DMS79 (cell line): ENCODE measurements at regions not wholly inside any gene's neighbourhood (a gene's known extent, or its start where the extent isn't known, plus 50 kb on each side); places are given as distances from the start of the nearest gene placed in this dataset.
"Not testable (repeated sequence)": the region's sequence is repeated elsewhere in the genome, so short reads cannot be mapped to it uniquely, and the experiment has no call there.

Experiments used
- DNase-seq: peaks from one replicate; lab custom pipeline; 2025; lab: John Stamatoyannopoulos, UW

DNA sequence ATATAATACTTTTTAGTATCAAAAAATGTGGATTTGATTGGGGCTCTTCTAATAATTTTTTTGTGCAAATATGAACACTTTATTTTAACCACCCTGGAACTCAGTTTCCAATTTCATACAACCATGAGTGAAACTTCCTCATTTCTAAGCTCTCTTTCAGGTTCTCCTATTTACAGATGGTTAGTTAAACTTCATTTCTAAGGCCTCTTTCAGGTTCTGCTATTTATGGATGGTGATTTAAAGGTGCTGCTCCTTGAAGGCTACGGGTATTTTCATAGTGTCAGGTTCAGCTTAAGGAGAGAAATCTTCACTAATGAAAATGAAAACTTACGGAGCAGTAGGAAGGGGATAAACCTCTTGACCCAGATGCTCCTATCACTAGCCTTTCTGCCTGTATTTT, 568.3 kb downstream of the KIF20B start:
- DNase-seq, result no peak

DNA sequence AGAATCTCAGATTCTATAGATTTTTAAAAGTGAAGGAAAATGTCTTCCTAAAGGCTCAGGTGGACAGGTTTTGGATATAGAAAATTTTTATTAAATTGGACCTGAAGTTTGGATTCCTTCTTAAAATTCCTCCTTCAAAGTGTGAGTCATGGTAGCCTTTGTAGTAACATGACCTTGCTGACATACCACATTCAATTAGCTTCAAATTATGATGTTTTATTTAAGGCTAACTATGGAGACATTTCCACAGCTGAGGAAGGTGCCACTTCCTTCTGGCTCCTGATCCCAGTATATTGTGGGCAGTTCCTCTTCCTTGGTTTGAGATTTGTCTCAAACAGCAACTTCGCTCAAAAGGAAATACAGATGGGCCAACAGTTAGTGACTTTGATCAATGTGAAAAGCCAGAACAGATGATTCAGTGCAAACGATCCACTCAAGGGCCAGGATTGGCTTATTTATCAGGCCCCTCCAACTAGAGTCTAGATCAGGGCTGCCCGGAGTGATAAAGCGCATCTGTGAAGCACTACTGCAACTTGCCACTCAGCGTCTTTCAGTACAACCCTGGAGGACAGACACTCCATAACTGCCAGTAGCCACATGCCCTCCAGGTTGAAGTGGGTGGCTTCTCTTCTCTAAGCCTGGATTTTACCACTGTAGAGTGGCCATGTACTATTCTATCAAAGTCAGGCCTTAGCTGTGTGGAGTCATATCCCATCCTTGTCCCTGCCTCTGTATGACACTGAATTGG, 573.5 kb downstream of the KIF20B start:
- no peak for DNase-seq

DNA sequence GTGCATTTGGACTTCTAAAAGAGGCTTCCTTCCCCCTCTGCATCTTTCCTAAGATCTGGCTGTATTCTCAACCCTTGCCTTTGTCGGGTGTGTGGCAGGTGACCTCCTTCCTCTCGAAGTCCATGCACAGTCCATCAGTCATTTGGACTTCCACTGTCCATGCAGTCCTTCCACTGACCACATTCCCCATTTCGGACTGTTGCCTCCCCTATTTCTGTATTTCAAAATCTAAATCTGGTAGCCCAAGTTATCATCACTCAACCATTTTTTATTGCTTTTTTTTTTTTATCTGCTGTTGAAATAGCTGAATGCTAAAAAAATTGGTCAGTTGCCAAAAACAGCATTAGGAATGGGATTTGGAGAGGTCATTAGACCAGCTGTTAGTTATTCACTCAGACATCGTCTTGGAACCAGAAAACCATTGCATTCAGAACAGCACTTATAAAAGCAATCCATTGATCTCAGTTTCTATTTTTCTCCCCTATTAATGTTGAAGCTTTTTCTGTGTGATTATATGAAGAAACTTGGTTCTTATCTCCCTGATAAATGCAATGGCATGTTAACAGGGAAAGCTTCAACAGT, 575.6 kb downstream of the KIF20B start:
- peak; percentile 52 for DNase-seq

DNA sequence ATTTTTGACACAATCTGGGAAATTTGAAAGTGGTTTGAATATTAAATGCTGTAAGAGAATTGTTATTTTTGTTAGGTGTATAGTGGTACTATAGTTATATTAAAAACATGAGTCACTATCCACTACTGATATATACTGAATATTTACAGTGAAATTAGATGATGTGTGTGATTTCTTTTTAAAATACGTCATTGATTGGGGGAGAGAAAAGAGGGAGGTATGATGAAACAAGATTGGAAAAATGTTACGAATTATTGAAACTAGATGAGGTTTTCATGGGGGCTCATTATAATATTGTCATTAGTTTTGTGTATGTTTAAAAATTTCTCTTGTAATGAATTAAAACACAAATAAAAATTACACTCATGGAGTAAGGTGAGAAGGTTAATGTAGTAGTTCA, 571.4 kb downstream of the HTR7 start:
- DNase-seq, result no peak

DNA sequence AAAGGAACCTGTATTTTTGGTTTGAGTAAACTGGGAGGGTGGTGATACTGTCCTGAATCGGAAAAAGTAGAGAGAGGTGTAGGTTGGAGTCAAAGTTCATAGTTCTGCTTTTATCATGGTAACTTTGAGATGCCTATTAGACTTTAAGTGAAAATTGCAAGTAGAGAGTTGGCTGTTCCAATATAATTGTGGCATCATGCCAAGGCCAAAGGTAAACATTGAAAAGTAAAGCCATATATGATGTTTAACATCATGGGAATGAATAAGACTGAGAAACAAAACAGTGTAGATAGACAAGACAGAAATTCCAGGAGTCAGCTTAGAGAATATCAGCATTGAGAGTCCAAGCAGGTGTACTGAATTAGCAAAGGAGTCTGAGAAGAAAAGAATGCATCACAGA, 570.9 kb downstream of the HTR7 start:
- no peak for DNase-seq

DNA sequence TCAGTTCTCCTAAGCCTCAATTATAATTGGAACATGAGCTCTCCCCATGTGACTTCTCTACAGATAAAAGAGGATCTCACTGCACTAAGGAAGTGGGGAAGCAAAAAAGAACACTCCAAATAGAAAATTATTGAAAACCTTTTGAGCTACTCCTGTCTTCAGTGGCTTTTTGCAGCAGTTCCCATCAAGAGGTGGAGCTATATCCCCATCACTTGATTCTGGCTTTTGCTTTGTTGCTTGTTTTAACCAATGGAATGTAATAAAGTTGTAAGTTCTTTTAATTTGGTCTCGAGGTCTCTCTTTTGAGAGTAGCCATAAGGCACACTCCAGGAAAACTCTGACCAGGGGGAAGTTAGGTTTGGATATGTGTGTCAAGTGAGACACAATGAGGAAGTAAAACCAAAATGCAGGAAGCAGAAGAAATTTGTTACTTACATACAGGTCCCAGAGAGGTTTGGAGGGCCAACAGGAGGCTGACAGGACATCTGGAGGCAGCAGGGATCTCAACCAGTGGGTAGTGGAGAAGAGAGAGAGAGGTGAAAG, 569.4 kb downstream of the HTR7 start:
- DNase-seq, result no peak

DNA sequence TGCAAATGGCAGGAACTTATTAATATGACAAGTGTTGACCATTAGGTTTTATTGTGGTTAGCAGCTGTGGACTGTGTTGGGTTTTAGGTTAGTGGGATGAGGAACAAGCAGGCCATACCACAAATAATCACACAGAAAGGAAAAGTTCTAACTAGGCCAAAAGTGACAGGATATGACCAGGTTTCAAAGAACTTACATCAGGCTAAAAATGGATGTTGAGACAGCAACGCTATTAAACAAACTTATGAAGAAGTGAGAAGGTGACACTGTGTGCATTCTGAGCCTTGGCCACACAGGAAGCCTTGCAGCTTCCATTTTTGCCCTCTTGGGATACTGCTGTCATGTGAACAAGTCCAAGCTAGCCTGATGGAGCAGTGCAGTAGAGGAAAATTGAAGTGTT, 568.8 kb downstream of the HTR7 start:
- DNase-seq, result no peak

DNA sequence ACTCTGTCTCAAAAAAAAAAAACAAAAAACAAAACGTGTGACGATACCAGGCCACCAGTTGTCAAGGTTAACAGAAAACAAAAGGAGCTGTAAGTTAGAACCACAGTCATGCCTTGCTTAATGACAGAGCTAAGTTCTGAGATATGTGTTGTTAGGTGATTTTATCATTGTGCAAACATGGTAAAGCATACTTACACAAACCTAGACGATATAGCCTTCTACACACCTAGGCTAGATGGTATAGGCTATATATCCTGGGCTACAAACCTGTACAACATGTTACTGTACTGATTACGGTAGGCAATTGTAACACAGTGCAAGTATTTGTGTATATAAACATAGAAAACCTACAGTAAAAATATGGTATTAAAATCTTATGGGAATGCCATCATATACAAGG, 564.2 kb downstream of the HTR7 start:
- no peak for DNase-seq

DNA sequence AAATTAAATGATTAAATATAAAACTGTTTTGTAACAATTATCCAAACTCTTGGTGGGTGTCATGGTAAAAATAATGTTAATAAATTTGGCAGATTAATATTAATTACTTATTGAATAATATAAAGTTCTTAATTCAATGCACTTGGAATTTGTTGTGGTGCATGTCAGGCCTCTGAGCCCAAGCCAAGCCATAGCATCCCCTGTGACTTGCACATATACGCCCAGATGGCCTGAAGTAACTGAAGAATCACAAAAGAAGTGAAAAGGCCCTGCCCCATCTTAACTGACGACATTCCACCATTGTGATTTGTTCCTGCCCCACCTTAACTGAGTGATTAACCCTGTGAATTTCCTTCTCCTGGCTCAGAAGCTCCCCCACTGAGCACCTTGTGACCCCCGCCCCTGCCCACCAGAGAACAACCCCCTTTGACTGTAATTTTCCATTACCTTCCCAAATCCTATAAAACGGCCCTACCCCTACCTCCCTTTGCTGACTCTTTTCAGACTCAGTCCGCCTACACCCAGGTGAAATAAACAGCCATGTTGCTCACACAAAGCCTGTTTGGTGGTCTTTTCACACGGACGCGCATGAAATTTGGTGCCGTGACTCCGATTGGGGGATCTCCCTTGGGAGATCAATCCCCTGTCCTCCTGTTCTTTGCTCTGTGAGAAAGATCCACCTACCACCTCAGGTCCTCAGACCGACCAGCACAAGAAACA, 562.9 kb downstream of the HTR7 start:
- DNase-seq, result not testable (repeated sequence)

DNA sequence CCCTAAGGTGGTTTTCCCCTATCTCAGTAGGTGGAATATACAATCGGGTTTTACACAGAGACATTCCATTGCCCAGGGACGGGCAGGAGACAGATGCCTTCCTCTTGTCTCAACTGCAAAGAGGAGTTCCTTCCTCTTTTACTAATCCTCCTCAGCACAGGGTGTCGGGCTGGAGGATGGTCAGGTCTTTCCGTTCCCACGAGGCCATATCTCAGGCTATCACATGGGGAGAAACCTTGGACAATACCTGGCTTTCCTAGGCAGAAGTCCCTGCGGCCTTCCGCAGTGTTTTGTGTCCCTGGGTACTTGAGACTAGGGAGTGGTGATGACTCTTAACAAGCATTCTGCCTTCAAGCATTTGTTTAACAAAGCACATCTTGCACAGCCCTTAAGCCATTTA, 555.8 kb downstream of the HTR7 start:
- peak; percentile 1 for DNase-seq

DNA sequence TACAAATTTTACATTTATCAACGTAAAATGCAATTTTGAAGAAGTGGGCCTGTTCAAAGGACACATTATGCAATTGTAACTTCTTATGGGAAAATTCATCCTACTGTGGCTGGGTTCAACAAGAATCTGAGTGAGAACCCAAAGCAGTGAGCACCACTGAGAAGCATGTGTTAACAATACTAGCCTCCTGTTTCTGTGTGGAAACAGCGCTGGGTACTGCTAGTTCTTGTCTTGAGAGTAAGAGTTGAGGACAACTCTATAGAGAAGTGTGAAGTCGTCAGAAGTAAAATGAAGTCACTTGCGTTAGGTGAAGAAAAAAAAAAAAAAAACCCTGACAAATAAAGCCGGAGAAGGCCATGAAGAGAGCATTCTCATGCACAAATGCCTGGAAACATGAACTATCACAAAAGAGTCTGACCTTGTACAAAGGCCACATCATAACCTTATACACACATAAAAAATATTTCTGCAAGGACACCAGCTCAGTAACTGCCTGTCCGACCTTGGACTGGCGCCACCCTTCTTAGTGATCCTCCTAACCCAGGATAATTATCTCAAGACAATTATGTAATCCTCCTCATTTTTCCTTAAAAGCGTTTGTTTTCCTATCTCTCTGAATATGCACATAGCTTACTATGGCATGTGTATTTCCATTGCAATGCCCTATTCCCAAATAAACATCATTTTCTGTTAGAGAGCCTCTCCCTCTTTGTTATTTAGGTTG, 554.9 kb downstream of the HTR7 start:
- no peak for DNase-seq

DNA sequence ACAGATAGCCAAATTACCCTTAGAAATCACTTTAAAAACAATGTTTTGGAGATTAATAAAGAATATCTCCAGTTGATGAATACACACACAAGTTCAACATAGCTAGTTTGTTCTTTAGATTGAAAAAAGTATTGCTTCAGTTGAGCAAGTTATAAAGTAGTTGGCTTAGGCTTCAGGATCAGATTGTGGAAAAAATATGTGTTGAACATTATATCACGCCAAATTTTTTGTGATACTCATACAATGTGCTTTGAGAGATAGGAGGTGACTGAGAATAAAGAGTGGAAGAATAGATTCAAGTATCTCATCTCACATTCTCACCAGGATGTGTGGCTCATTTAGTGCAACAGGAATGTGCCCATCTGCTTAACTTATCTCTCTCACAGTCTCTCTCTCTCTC, 553.3 kb downstream of the HTR7 start:
- DNase-seq, result no peak

DNA sequence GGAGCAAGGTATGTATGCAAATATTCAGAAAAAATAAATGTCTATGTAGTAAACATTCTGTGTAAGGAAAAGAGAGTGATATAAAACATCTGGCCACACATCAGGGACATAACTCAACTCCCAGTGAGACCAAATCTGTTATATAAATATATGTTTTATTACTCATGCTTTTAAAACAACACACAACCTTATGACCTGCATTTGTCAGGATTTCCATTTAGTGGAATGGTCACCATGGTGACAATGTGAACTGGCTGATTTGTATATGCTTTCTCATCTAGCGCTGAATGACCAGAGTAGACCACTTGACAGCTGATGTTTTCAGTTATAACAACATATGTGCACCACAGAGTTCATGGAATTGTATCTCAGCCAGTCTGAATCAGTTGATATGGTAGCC, 551.7 kb downstream of the HTR7 start:
- DNase-seq, result no peak

DNA sequence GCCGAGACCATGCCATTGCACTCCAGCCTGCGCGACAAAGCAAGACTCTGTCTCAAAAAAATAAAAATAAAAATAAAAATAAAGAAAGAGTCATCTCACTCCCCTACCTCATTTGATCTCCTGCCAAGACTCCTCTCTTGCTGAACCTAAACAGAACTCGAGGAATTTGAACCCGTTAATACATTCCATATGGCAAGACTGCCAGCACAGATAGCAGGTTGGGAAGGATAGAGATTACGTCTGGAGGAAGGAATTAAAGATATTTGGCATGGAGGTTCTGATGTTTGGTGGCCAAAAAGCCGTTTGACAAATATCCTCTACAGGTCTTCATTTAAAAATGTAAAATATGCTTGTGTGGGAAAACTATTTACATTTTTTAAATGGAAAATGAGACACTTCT, 549.6 kb downstream of the HTR7 start:
- no peak for DNase-seq

DNA sequence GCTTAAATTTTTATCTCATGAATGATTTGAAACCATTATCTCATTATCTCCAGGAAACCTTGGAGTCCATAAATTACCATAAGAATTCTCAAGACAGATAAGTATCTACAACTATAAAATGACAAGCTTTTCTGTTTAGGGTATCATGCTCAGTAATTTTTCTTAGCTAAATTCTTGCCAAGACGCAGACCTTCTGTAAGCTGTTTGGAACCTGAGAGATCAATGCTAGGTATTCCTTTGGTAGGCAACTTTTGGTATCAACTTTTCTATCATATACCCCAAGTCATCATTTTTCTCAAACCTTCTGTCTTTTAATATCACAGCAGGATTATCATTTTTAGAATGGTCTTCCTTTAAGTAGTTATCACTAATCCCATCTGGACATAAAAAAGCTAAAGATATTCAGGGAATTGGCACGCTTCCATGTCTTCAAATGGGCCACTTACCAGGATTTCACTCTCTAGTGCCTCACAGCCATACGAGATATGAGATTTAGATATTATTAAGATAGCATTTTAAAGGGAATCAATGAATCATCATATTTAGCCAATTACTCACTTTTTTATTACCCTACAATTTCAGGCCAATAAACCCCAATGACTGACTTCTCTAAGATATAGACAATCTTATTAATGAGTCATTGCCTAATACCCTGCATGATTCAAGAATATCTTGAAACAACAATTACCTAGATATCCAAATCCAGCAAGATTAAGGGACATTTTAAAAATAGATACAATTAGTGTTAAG, 544.1 kb downstream of the HTR7 start:
- no peak for DNase-seq

DNA sequence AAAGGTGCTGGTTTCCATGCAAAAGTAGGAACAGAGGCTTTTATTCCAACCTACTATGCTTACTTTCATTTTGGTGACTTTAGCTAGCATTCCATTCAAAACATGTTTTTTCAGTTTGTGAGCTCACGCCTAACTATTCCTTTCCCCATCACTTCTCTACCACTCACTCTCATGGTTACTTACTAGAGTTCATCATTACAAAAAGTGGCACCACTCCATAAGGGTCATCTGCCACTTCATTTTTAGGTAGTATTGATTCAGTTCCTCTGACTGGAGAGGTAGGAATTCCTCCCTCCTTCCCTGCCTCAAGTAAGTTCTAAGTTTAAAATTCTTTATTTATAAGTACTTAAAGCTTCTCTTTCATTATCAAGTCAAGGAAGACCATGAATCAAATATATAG, 543.1 kb downstream of the HTR7 start:
- no peak for DNase-seq

DNA sequence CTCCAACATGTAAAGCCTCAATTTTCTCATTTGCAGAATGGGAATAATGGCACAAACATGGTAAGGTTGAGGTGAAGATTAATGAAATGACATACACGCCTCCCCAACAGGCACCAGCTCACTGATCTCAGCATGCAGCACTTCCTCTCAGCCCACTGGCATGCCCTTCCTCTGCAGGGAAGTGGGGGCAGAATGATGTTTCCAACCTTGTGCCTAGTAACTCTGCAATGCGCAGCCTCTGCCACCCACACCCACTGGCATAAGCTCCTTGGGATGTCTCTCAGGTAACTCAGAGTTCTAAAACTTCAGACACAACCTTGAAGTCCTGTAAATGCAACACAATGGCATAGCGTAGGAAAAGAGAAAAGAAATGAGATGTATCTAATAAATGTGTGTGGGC, 540.7 kb downstream of the HTR7 start:
- no peak for DNase-seq

DNA sequence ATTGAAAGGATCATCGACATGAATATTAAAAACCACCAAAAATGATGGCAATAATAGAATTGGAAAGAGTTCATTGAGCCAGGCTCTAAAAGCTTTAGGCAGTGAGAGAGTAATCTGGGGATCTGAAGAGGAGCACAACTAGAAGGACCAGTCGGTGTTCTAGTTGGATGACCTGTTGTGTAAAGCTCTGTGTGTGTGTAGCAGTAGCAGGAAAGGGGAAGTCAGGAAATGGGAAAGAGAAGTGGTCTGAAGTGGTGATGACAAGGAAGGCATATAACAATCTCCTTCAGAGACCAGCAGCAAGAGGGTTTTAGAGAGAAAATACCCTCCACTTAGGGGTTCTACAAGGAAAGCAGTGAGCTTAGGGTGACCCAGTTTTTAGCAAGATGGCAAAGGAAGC, 539.2 kb downstream of the HTR7 start:
- no peak for DNase-seq

DNA sequence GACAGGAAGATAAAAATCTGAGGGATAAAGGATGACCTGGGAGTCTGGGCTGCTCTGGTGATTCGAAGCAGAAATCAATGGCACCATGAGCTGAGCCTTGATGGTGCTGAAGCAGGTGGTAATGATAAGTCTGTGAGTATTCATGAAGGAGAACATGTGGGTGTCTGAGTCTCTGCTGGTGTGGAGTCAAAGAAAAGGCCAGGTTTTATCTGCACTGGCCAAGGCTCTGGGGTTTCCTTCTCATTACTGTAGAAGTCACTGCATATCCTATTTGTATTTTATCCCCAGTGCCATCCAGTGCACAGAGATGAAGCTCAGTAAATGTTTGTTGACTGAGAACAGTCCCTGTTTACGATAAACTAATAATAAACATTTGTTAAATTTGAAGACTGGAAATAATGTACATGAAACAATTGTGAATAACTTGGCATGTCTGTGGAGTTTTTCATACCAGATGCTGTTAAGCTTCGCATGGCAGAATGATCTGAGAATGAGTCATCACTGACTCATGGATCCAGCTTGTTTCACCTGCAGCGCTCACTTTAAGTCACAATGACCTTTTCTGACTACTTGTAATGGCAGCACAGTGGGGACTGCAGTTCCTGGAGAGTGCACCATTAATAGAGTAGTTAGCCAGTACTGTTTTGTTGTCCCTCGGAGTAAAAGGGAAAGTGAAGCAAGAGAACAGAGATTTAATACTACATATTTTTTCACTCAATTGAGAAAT, 538.5 kb downstream of the HTR7 start:
- peak; percentile 22 for DNase-seq

DNA sequence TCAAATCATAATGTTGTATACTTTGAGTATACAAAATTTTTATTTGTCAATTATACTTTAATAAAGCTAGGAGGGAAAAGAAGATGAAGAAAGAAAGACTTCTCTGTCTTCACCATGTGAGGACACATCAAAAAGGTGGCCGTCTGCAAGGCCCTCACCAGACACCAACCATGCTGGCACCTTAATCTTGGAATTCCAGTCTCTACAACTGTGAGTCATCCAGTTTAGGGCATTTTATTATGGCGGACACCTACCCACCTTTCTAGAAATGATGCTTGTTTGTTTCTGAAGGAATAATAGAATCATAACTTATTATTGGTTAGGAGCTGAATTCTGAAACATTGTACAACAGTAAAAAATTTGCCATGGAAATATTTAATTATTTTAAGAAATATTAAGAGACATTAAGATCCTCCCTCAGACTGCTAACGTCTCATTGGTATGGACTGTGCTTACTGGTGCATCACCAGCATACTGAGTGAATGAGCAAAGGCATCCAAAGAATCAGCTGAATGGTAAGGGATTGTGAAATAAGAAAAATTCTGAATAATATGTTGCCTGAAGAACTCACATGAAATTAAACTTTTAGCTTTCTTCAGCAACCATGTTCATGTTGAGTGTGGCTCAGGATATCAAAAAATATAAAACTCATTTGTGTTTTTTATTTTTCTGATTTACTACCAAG, 536.6 kb downstream of the HTR7 start:
- DNase-seq, result no peak
